ENCODE measurements at regions not wholly inside any gene's neighbourhood (a gene's known extent, or its start where the extent isn't known, plus 50 kb on each side); places are given as distances from the start of the nearest gene placed in this dataset.

GRCh38 chr4:25474690-25475089, 97.6 kb downstream of the ANAPC4 start:
- Histone ChIP-seq H3K9ac (ENCODE audit: low read length) (no peak overlapping the region), H3K4me3 (replicated peaks in 1 of 2; ENCODE audit: low read depth in 1 of 2, low read length in 2 of 2) (no peak overlapping the region), H3K9me2 (ENCODE audit: insufficient read depth) (no peaks in the 10 kb centered on the region), H3K27me3 (ENCODE audit: insufficient read depth, low read length) (no peaks in the 10 kb centered on the region), H3K27ac (ENCODE audit: low read depth, low read length) (no peak overlapping the region), H3K36me3 (ENCODE audit: control insufficient read depth in 1 of 2, insufficient read depth in 2 of 2, low read length in 2 of 2) (no peaks in the 10 kb centered on the region), H3K4me1 (ENCODE audit: control insufficient read depth in 1 of 2, insufficient read depth in 2 of 2, low read length in 2 of 2) (no peaks in the 10 kb centered on the region), H3K4me2 (ENCODE audit: low read length) (no peak overlapping the region), H3K9me3 (ENCODE audit: control insufficient read depth in 1 of 2, insufficient read depth in 1 of 2, low read depth in 1 of 2, low read length in 2 of 2) (no peaks in the 10 kb centered on the region), H2AFZ (ENCODE audit: low read depth, low read length, poor library complexity, severe bottlenecking) (no peak overlapping the region), H3K79me2 (ENCODE audit: insufficient read depth, low read length) (no peaks in the 10 kb centered on the region), H4K20me1 (ENCODE audit: insufficient read depth) (no peaks in the 10 kb centered on the region)
- no TSS peak for BruUV-seq (replicated peaks)
- ATAC-seq (no peak), DNase-seq (ENCODE audit: low read depth, low spot score) (no peak)
- POLR2A ChIA-PET, result no interaction called here
- RAD21 ChIA-PET (ENCODE audit: low non-redundant PET in 1 of 2, low total read pairs in 2 of 2, uncharacterized antibody in 2 of 2, unreplicated experiment in 2 of 2), result no interaction called here
- no peak for TF ChIP-seq FOSL1 (IDR thresholded peaks at IDR 0.05; ENCODE audit: low read depth)
- no peak for TF ChIP-seq POLR2A (IDR thresholded peaks at IDR 0.05; ENCODE audit: borderline replicate concordance, extremely low read depth, insufficient read depth, insufficient read length)
- no peak for TF ChIP-seq REST (IDR thresholded peaks at IDR 0.05; ENCODE audit: low read depth)
- no peak for TF ChIP-seq SP1 (IDR thresholded peaks at IDR 0.05; ENCODE audit: low read depth)
- TF ChIP-seq JUND (IDR thresholded peaks at IDR 0.05), result no peak
- TF ChIP-seq ZFX (IDR thresholded peaks at IDR 0.05), result no peak
- TF ChIP-seq ZNF274 (IDR thresholded peaks at IDR 0.05; ENCODE audit: low read depth, low read length), result no peak
- TF ChIP-seq EZH2 (IDR thresholded peaks at IDR 0.05), result no peak
- no peak for TF ChIP-seq EGR1 (IDR thresholded peaks at IDR 0.05; ENCODE audit: low read depth)
- TF ChIP-seq CEBPB (IDR thresholded peaks at IDR 0.05; ENCODE audit: low read depth), result no peak
- no peak for TF ChIP-seq POLR2AphosphoS5 (IDR thresholded peaks at IDR 0.05; ENCODE audit: low read depth, low read length)
- TF ChIP-seq, protein P1, sequence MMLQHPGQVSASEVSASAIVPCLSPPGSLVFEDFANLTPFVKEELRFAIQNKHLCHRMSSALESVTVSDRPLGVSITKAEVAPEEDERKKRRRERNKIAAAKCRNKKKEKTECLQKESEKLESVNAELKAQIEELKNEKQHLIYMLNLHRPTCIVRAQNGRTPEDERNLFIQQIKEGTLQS (IDR thresholded peaks at IDR 0.05), result no peak
- TF ChIP-seq YY1 (IDR thresholded peaks at IDR 0.05; ENCODE audit: extremely low read depth, insufficient replicate concordance, low read depth, low read length), result no peak
- TF ChIP-seq CBX3 (IDR thresholded peaks at IDR 0.05; ENCODE audit: low read depth), result no peak
- intact Hi-C loops (cut with micrococcal nuclease), result no loop called here
- CTCF ChIA-PET, result no interaction called here
